Keratinocyte (primary cell): ENCODE measurements at regions not wholly inside any gene's neighbourhood (a gene's known extent, or its start where the extent isn't known, plus 50 kb on each side); places are given as distances from the start of the nearest gene placed in this dataset.

Experiments
- DNase-seq: peaks from one replicate; pipeline ENCODE4 v3.0.0-alpha.2; 2011; ENCODE audit warnings: low read depth, missing footprints, low spot score
- FAIRE-seq: peaks from 2 replicates; lab custom pipeline; 2011; peaks lifted over from hg19 to GRCh38; lab: Jason Lieb, UNC
- H2AFZ ChIP-seq: 2 replicates; pipeline ENCODE4 v1.6.0; 2012; ENCODE audit warnings: low read length, control low read depth, inconsistent platforms; ENCODE audit not compliant: control insufficient read depth
- H3K27ac ChIP-seq: 2 replicates; pipeline ENCODE4 v1.5.1; 2011; ENCODE audit warnings: low read length; ENCODE audit not compliant: control insufficient read depth, insufficient read depth
- H3K27me3 ChIP-seq: 3 replicates; pipeline ENCODE4 v1.6.0; 2011; ENCODE audit warnings: low read length; ENCODE audit not compliant: control insufficient read depth, insufficient read depth; ENCODE audit errors: extremely low read depth
- H3K36me3 ChIP-seq, 2 experiments: 2 replicates in 1 of 2; 3 replicates in 1 of 2; pipeline ENCODE4 v1.5.1; 2011; ENCODE audit warnings: low read length in 2 of 2, mild to moderate bottlenecking in 1 of 2; ENCODE audit not compliant: control insufficient read depth in 2 of 2, insufficient read depth in 2 of 2; ENCODE audit errors: extremely low read depth in 1 of 2
- H3K4me1 ChIP-seq: 3 replicates; pipeline ENCODE4 v1.5.1; 2011; ENCODE audit warnings: low read length; ENCODE audit not compliant: control insufficient read depth, insufficient read depth; ENCODE audit errors: extremely low read depth
- H3K4me2 ChIP-seq: 3 replicates; pipeline ENCODE4 v1.6.0; 2011; ENCODE audit warnings: low read depth, low read length; ENCODE audit not compliant: control insufficient read depth, insufficient read depth; ENCODE audit errors: extremely low read depth
- H3K4me3 ChIP-seq, 3 experiments: fragments of 200-600 bp in 1 of 3; sonication (generic) in 1 of 3; 2 replicates in 2 of 3; 3 replicates in 1 of 3; pipeline ENCODE4 v1.5.1; 2011 to 2016; ENCODE audit warnings: low read length in 3 of 3, mild to moderate bottlenecking in 3 of 3, control low read depth in 2 of 3, inconsistent platforms in 1 of 3, low read depth in 1 of 3, mixed read lengths in 1 of 3, mixed run types in 1 of 3, moderate library complexity in 1 of 3; ENCODE audit not compliant: control insufficient read depth in 2 of 3, insufficient read depth in 2 of 3; ENCODE audit errors: extremely low read depth in 1 of 3
- H3K79me2 ChIP-seq: 2 replicates; pipeline ENCODE4 v1.6.0; 2012; ENCODE audit warnings: low read length; ENCODE audit not compliant: control insufficient read depth, insufficient read depth
- H3K9ac ChIP-seq: 3 replicates; pipeline ENCODE4 v1.6.0; 2011; ENCODE audit warnings: low read length; ENCODE audit not compliant: control insufficient read depth, insufficient read depth; ENCODE audit errors: extremely low read depth
- H3K9me1 ChIP-seq: 3 replicates; pipeline ENCODE4 v1.6.0; 2011; ENCODE audit warnings: low read length; ENCODE audit not compliant: control insufficient read depth, insufficient read depth; ENCODE audit errors: extremely low read depth
- H3K9me3 ChIP-seq: 2 replicates; pipeline ENCODE4 v1.5.1; 2012; ENCODE audit warnings: low read depth, low read length; ENCODE audit not compliant: control insufficient read depth
- H4K20me1 ChIP-seq: 3 replicates; pipeline ENCODE4 v1.6.0; 2011; ENCODE audit warnings: low read length; ENCODE audit not compliant: control insufficient read depth, insufficient read depth; ENCODE audit errors: extremely low read depth
- CTCF ChIP-seq, 3 experiments: IDR thresholded peaks in 1 of 3; conservative IDR thresholded peaks in 1 of 3; optimal IDR thresholded peaks in 1 of 3; 2 replicates in 2 of 3; 3 replicates in 1 of 3; pipeline versions ENCODE3 to v1.5.1; 2011; ENCODE audit warnings: low read length in 3 of 3, mild to moderate bottlenecking in 3 of 3, moderate library complexity in 2 of 3, control low read depth in 1 of 3, inconsistent platforms in 1 of 3; ENCODE audit not compliant: insufficient read depth in 2 of 3; ENCODE audit errors: extremely low read depth in 1 of 3
- EZH2 ChIP-seq: IDR thresholded peaks from one replicate; pipeline ENCODE4 v1.6.1; 2012; ENCODE audit warnings: inconsistent platforms, mild to moderate bottlenecking, low read length, moderate library complexity
- dilution Hi-C: fragments of 300-500 bp; cut with MboI; formaldehyde crosslinking; loops from one replicate; pipeline ENCODE4 v1.7.0; 2020; ENCODE audit warnings: low sequenced_read_pairs; ENCODE audit not compliant: extremely low pct_ligation_motif_present

GRCh38 chr2:200138391-200139124 is 167.9 kb upstream of the SPATS2L start:
- Histone ChIP-seq H3K4me3 (no peak overlapping the region), H4K20me1 (no peaks in the 10 kb centered on the region), H3K27ac (no peak overlapping the region), H3K4me1 (no peaks in the 10 kb centered on the region), H3K4me2 (no peak overlapping the region), H3K9me1 (no peaks in the 10 kb centered on the region), H3K36me3 (no peaks in the 10 kb centered on the region), H3K9me3 (no peaks in the 10 kb centered on the region), H3K79me2 (no peaks in the 10 kb centered on the region), H3K27me3 (no peaks in the 10 kb centered on the region), H2AFZ (no peak overlapping the region), H3K9ac (no peak overlapping the region)
- no peak for FAIRE-seq
- no peak for DNase-seq
- TF ChIP-seq EZH2 (no peak), CTCF (optimal IDR thresholded peaks at IDR 0.05 in 1 of 3, IDR thresholded peaks at IDR 0.05 in 1 of 3, conservative IDR thresholded peaks at IDR 0.05 in 1 of 3; ENCODE audit: extremely low read depth in 1 of 3, insufficient read depth in 2 of 3, low read length in 3 of 3) (no peak)
- dilution Hi-C loops: no loop called here

DNA sequence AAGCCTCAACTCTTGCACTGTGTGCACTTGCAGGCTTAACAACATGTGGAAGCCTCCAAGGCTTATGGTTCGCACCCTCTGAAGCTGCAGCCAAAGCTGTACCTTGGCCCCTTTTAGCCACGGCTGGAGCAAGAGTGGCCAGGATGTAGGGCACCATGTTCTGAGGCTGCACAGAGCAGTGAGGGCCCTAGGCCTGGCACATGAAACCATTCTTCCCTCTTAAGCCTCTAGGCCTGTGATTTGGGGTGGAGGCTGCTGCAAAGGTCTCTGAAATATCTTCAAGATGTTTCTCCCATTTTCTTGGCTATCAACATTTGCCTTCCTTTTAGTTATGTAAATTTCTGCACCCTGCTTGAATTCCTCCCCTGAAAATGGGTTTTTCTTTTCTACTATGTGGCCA is 161.9 kb upstream of the SPATS2L start:
- H3K9me3 ChIP-seq: no peaks in the 10 kb centered on the region
- no peak overlapping the region for H3K4me2 ChIP-seq
- no peaks in the 10 kb centered on the region for H3K36me3 ChIP-seq
- no peak overlapping the region for H3K27ac ChIP-seq
- H3K27me3 ChIP-seq: no peaks in the 10 kb centered on the region
- H3K4me1 ChIP-seq: no peaks in the 10 kb centered on the region
- TF ChIP-seq CTCF (optimal IDR thresholded peaks at IDR 0.05 in 1 of 3, IDR thresholded peaks at IDR 0.05 in 1 of 3, conservative IDR thresholded peaks at IDR 0.05 in 1 of 3; ENCODE audit: extremely low read depth in 1 of 3, insufficient read depth in 2 of 3, low read length in 3 of 3) (no peak), EZH2 (no peak)
- H4K20me1 ChIP-seq: no peaks in the 10 kb centered on the region
- H3K79me2 ChIP-seq: no peaks in the 10 kb centered on the region
- no peaks in the 10 kb centered on the region for H3K9me1 ChIP-seq
- FAIRE-seq (no peak), DNase-seq (no peak)
- dilution Hi-C loops: no loop called here
- H3K9ac ChIP-seq: no peak overlapping the region
- H3K4me3 ChIP-seq: no peak overlapping the region
- no peak overlapping the region for H2AFZ ChIP-seq
